Tibial nerve (tissue), 4 donors: ENCODE measurements at regions not wholly inside any gene's neighbourhood (a gene's known extent, or its start where the extent isn't known, plus 50 kb on each side); places are given as distances from the start of the nearest gene placed in this dataset.

Source experiments
- DNase-seq, 2 donors: peaks; one replicate each; pipeline ENCODE4 v3.0.0-alpha.2; 2019; ENCODE audit warnings: low spot score in 2 of 2
- H3K27ac ChIP-seq, 4 donors: fragments of 200-600 bp; sonication (generic) in 3 of 4; one replicate each; pipeline ENCODE4 v1.5.1; 2017 to 2019; ENCODE audit warnings: mild to moderate bottlenecking in 1 of 4
- H3K27me3 ChIP-seq, 2 donors: fragments of 200-600 bp; sonication (generic) in 1 of 2; one replicate each; pipeline versions ENCODE4 v1.5.1 to v1.6.0; 2017 to 2019
- H3K36me3 ChIP-seq, 3 donors: fragments of 200-600 bp; sonication (generic); one replicate each; pipeline ENCODE4 v1.5.1; 2018 to 2019
- H3K4me1 ChIP-seq, 4 donors: fragments of 200-600 bp; sonication (generic) in 3 of 4; one replicate each; pipeline ENCODE4 v1.5.1; 2017 to 2019
- H3K4me3 ChIP-seq, 4 donors: fragments of 200-600 bp; sonication (generic) in 3 of 4; one replicate each; pipeline ENCODE4 v1.5.1; 2017 to 2019; ENCODE audit warnings: mild to moderate bottlenecking in 1 of 4, moderate library complexity in 1 of 4
- H3K9me3 ChIP-seq, 4 donors: fragments of 200-600 bp; sonication (generic) in 3 of 4; one replicate each; pipeline ENCODE4 v1.5.1; 2017 to 2019
- EP300 ChIP-seq, 2 donors: sonication (generic); formaldehyde crosslinking; IDR thresholded peaks; one replicate each; pipeline ENCODE4 v1.6.1; 2017; ENCODE audit warnings: antibody characterized with exemption in 2 of 2, mild to moderate bottlenecking in 1 of 2
- POLR2A ChIP-seq, 2 donors: fragments of 450-650 bp; IDR thresholded peaks; one replicate each; pipeline ENCODE4 v1.6.1; 2017; ENCODE audit warnings: antibody characterized with exemption in 2 of 2, mild to moderate bottlenecking in 2 of 2, moderate library complexity in 2 of 2
- WGBS, 2 donors: methylation state at CpG; one replicate each; pipeline ENCODE4 v1.1.5; 2018; 5-methylcytosine and 5-hydroxymethylcytosine counted together
- TF ChIP-seq, protein P1 (sequence below), 5 experiments: fragments of 200-600 bp in 3 of 5; fragments of 450-650 bp in 2 of 5; sonication (generic) in 3 of 5; IDR thresholded peaks; one replicate each; pipeline ENCODE4 v1.5.1; 2016 to 2019; ENCODE audit warnings: antibody characterized with exemption in 5 of 5, mild to moderate bottlenecking in 3 of 5, moderate library complexity in 2 of 5

DNA sequence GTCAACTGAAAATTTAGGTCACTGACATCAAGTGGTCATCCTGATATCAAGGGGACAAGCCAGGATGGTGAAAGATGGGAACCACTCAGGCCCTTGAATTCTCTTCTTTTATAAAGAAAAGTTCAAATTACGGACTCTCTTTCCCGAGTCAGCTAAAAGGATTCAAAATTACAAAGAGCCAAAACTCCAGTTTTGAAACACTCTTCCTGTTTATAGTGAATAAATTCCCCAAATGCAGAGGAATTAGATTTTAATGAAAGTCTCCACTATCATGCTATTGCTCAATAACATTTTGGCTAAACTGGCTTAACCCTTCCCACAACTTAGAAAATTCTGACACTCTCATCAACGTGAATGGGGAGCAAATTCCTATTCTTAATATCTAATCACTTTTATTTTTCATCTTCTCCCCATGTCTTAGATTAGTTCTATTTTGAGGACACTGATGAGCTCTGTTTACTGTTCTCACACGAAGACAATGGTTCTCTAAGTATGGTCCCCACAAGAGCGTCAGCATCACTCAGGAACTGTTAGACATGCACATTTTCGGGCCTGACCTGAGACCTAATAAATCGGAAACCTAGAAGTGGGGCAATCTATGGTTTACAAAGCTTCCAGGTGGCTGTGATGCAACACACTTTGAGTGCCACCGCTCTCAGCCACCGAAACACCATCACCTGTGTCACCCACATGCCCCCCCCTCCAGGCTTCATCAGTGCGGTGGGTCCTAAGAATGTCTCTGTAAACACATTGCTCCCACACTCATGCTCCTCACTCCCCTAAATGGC is 64.4 kb upstream of the TIAM1 start:
- Histone ChIP-seq H3K4me1 (peaks cover 0 to 18% (median 3%) of the 10 kb centered on the region in 4 donors), H3K27me3 (no peaks in the 10 kb centered on the region), H3K27ac (peak overlapping the region in 3 of 4 donors; percentile 40 to 77 (median 69)), H3K9me3 (no peaks in the 10 kb centered on the region), H3K4me3 (no peak overlapping the region), H3K36me3 (no peaks in the 10 kb centered on the region)
- 53 to 56% methylated on average over 10 of the region's 10 CpGs for WGBS, 2 donors
- TF ChIP-seq EP300 (IDR thresholded peaks at IDR 0.05), result peak in 1 of 2 donors; percentile 16
- TF ChIP-seq, protein P1, sequence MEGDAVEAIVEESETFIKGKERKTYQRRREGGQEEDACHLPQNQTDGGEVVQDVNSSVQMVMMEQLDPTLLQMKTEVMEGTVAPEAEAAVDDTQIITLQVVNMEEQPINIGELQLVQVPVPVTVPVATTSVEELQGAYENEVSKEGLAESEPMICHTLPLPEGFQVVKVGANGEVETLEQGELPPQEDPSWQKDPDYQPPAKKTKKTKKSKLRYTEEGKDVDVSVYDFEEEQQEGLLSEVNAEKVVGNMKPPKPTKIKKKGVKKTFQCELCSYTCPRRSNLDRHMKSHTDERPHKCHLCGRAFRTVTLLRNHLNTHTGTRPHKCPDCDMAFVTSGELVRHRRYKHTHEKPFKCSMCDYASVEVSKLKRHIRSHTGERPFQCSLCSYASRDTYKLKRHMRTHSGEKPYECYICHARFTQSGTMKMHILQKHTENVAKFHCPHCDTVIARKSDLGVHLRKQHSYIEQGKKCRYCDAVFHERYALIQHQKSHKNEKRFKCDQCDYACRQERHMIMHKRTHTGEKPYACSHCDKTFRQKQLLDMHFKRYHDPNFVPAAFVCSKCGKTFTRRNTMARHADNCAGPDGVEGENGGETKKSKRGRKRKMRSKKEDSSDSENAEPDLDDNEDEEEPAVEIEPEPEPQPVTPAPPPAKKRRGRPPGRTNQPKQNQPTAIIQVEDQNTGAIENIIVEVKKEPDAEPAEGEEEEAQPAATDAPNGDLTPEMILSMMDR (IDR thresholded peaks at IDR 0.05), result no peak
- no peak for TF ChIP-seq POLR2A (IDR thresholded peaks at IDR 0.05)
- DNase-seq, result no peak

DNA sequence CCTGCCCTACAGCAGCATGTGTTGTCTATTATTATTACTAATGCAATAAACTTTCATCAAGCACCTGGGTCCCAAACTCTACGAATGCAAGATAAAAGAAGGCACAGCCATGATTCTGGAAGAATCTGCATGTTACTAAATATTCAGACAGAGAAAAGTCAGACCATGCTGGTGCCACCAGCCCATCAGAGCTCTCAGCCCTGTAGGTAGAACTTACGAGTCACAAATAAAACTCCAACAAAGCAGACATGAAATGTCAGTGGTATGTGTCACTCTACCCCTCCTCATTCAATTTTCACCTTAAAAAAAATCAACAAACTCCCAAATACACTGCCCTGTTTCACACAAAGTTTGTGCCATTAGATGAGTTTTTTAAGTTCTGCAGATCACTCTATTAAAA is 62.4 kb upstream of the TIAM1 start:
- no peak for DNase-seq
- 89 to 94% methylated on average over 2 of the region's 2 CpGs for WGBS, 2 donors
- TF ChIP-seq, protein P1 (IDR thresholded peaks at IDR 0.05), result no peak
- no peak for TF ChIP-seq POLR2A (IDR thresholded peaks at IDR 0.05)
- no peak for TF ChIP-seq EP300 (IDR thresholded peaks at IDR 0.05)
- Histone ChIP-seq H3K9me3 (no peaks in the 10 kb centered on the region), H3K36me3 (no peaks in the 10 kb centered on the region), H3K4me3 (no peak overlapping the region), H3K27ac (peak overlapping the region in 1 of 4 donors; percentile 60), H3K4me1 (peaks cover 0 to 18% (median 3%) of the 10 kb centered on the region in 4 donors), H3K27me3 (no peaks in the 10 kb centered on the region)

DNA sequence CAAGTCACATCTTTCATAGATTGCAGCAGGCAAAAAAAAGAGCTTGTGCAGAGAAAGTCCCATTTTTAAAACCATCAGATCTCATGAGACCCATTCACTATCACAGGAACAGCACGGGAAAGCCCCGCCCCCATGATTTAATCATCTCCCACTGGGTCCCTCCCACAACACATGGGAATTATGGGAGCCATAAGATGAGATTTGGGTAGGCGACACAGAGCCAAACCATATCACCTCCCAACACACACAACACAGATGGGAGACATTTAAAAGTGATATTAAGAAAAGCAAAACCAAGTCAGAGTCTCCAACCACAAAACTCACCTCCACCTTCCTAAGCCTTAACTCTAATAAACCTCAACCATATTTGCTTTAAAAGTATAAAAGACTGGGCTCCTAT is 61.5 kb upstream of the TIAM1 start:
- H3K36me3 ChIP-seq, result no peaks in the 10 kb centered on the region
- peaks cover 0 to 18% (median 3%) of the 10 kb centered on the region in 4 donors for H3K4me1 ChIP-seq
- H3K9me3 ChIP-seq, result no peaks in the 10 kb centered on the region
- H3K4me3 ChIP-seq, result no peak overlapping the region
- no peak for DNase-seq
- no peaks in the 10 kb centered on the region for H3K27me3 ChIP-seq
- H3K27ac ChIP-seq, result no peak overlapping the region
- TF ChIP-seq, protein P1 (IDR thresholded peaks at IDR 0.05), result no peak
- TF ChIP-seq EP300 (IDR thresholded peaks at IDR 0.05) (no peak), POLR2A (IDR thresholded peaks at IDR 0.05) (no peak)
- 75 to 81% methylated on average over 3 of the region's 3 CpGs for WGBS, 2 donors

DNA sequence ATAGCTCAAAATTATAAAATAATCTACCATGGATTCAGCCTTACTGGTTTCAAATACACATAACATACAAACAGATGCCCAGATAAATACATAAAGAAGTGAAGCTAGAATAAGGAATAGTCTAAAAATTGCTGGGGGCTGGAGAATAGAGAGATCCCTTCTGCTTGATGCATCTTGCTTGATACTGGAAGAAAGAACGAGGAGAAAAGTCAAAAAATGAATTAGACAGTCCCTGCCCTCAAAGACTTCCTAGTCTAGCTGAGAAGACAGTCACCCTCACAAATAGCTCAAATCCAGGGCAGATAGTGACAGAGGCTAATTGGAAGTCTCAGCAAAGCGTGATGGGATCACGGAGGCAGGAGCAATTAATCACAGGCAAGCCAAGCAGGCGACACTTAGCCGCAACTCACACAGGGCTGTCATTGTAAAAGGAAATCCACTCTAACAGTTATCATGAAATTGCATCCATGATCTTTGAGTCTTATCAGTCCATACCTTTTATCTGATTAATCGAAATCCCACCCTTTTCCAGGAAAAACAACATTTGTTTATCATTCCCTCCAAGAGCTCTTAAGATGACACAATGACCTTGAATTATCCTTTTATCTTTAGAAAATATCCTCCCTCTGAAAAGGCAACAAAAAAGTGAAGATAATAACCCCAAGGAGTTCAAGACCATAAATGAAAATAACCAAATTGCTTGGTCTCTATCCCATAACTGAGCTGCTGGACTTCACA is 59.7 kb upstream of the TIAM1 start:
- no peaks in the 10 kb centered on the region for H3K36me3 ChIP-seq
- DNase-seq, result no peak
- no peaks in the 10 kb centered on the region for H3K9me3 ChIP-seq
- H3K27me3 ChIP-seq, result no peaks in the 10 kb centered on the region
- H3K4me1 ChIP-seq, result peaks cover 0 to 6% (median 3%) of the 10 kb centered on the region in 4 donors
- TF ChIP-seq POLR2A (IDR thresholded peaks at IDR 0.05) (no peak), EP300 (IDR thresholded peaks at IDR 0.05) (no peak)
- TF ChIP-seq, protein P1 (IDR thresholded peaks at IDR 0.05), result no peak
- H3K27ac ChIP-seq, result no peak overlapping the region
- WGBS, 2 donors, result 63 to 72% methylated on average over 6 of the region's 6 CpGs
- H3K4me3 ChIP-seq, result no peak overlapping the region

DNA sequence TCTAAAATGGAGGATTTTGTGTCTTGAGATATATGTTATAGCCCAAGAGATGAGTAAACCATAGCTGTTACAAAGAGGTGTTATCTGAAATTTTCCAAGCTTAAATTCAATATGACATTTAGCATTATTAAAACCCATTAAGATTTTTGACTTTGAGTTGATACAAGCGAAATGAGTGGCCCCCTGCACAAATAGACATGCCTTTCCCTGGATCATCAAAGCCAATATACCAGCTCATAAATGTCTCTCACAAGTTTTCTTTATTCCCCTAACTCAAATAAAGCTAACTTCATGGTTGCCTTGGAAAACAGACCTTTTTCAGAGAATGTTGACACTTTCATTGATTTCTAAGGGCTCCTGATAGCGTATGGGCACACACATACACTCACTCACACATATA is 55.5 kb upstream of the TIAM1 start:
- Histone ChIP-seq H3K36me3 (no peaks in the 10 kb centered on the region), H3K4me1 (peaks cover 0 to 15% (median 0%) of the 10 kb centered on the region in 4 donors), H3K4me3 (no peak overlapping the region), H3K27ac (no peak overlapping the region), H3K9me3 (no peaks in the 10 kb centered on the region), H3K27me3 (no peaks in the 10 kb centered on the region)
- TF ChIP-seq POLR2A (IDR thresholded peaks at IDR 0.05) (no peak), EP300 (IDR thresholded peaks at IDR 0.05) (no peak)
- TF ChIP-seq, protein P1 (IDR thresholded peaks at IDR 0.05), result no peak
- no peak for DNase-seq
- WGBS, 2 donors, result 94 to 98% methylated on average over 2 of the region's 2 CpGs
